ENCODE measurements at regions not wholly inside any gene's neighbourhood (a gene's known extent, or its start where the extent isn't known, plus 50 kb on each side); places are given as distances from the start of the nearest gene placed in this dataset.

GRCh38 chr2:158743879-158744278 lies 51.2 kb upstream of the DAPL1 start:
- no peak for DNase-seq (ENCODE audit: extremely low spot score in 2 of 2)
- H3K4me3 ChIP-seq: no peak overlapping the region
- H3K36me3 ChIP-seq: no peaks in the 10 kb centered on the region
- intact Hi-C loops (cut with DNase I): loop anchor here (10.0 kb wide), 1 partner anchor 719 kb away; no protein-coding TSS in a partner anchor
- no peaks in the 10 kb centered on the region for H3K9me3 ChIP-seq
- H3K27ac ChIP-seq: no peak overlapping the region
- no peak for TF ChIP-seq CTCF (IDR thresholded peaks at IDR 0.05)
- TF ChIP-seq POLR2AphosphoS5 (IDR thresholded peaks at IDR 0.05; ENCODE audit: insufficient read depth in 1 of 2, low read depth in 1 of 2): no peak
- TF ChIP-seq POLR2A (IDR thresholded peaks at IDR 0.05): no peak
- H3K4me1 ChIP-seq: peaks cover 12% of the 10 kb centered on the region
- H3K27me3 ChIP-seq: no peaks in the 10 kb centered on the region

GRCh38 chr2:158745067-158745865 lies 49.9 kb upstream of the DAPL1 start:
- Histone ChIP-seq H3K27ac (no peak overlapping the region), H3K36me3 (no peaks in the 10 kb centered on the region), H3K4me1 (peaks cover 12% of the 10 kb centered on the region), H3K9me3 (no peaks in the 10 kb centered on the region), H3K4me3 (no peak overlapping the region), H3K27me3 (no peaks in the 10 kb centered on the region)
- TF ChIP-seq CTCF (IDR thresholded peaks at IDR 0.05) (peak in 2 of 3 experiments; percentile 34 to 48), POLR2A (IDR thresholded peaks at IDR 0.05) (no peak)
- no peak for DNase-seq (ENCODE audit: extremely low spot score in 2 of 2)
- intact Hi-C loops (cut with DNase I): loop anchor here (10.0 kb wide), 1 partner anchor 720 kb away; no protein-coding TSS in a partner anchor
